ENCODE measurements at regions not wholly inside any gene's neighbourhood (a gene's known extent, or its start where the extent isn't known, plus 50 kb on each side); places are given as distances from the start of the nearest gene placed in this dataset.

DNA sequence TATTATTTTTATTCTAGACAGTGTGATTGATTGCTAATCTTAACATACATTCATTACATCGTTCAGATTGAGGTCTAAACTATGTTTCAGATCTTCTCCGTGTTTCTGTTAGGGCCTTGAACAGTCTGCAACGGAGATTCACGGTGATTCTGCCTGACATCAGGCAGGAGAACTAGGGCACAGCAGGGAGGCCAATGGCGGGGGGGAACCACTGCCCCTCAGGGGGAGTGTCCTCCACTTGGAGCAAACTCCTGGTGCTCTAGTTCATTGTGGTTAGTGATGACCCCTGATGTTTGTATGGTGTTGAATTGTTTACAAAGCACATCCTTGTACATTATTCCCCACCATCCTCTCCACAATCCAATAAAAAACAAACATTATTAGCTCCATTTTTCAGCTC lies 173.5 kb downstream of the ZNF608 start:
- Mint-ChIP-seq H3K27me3 (peaks cover 2% of the 10 kb centered on the region), H3K4me1 (no peaks in the 10 kb centered on the region), H3K36me3 (ENCODE audit: low read depth) (no peaks in the 10 kb centered on the region), H3K27ac (no peak overlapping the region), H3K4me3 (no peak overlapping the region), H3K9me3 (ENCODE audit: low read depth) (no peaks in the 10 kb centered on the region)
- ATAC-seq (no peak), DNase-seq (no peak)
- POLR2A ChIA-PET: no interaction called here
- CTCF ChIA-PET: interaction anchor here (0.7 kb wide), 1 partner anchor 1657 kb away, joined by 3 read pairs; no protein-coding TSS in a partner anchor
- intact Hi-C loops (cut with DNase I, micrococcal nuclease): no loop called here

DNA sequence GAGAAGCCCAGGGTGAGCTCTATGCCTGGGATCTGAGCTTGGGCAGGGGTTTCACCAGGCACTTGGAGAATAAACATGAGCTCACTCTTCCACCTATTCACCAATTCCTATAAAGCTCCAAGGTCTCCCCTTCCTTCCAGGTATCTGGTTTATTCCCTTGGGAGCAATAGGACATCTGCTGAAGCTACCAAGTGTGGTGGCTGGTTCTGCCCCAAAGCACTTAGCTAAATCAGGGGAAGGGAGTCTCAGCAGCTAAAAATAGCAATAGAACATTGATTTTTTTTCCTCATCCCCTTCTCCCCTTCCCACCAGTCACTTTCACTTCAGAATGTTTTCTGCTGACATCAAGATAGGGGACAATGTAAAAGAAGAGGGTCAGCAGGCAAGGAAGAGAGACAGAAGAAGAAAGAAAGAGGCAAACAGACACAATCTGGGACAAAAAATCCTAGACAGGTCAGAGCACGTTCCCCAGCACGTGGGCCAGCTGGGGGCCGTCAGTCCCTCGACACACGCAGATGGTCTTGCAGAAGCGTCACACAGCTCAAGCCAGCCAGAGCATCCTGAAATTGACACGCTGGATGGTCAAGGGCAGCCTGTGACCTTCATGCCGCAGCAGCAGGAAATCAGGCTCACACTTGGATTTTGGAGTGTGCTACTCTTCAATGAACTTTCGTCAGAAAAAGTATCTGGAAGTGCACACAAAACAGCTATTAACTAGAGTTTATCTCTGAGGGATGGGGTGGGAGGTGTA lies 176.0 kb downstream of the ZNF608 start:
- ChIA-PET POLR2A (no interaction called here), CTCF (no interaction called here)
- DNase-seq (no peak), ATAC-seq (no peak)
- Mint-ChIP-seq H3K4me1 (no peaks in the 10 kb centered on the region), H3K9me3 (ENCODE audit: low read depth) (no peaks in the 10 kb centered on the region), H3K27me3 (peaks cover 4% of the 10 kb centered on the region), H3K27ac (no peak overlapping the region), H3K4me3 (no peak overlapping the region), H3K36me3 (ENCODE audit: low read depth) (no peaks in the 10 kb centered on the region)
- intact Hi-C loops (cut with DNase I, micrococcal nuclease): no loop called here

DNA sequence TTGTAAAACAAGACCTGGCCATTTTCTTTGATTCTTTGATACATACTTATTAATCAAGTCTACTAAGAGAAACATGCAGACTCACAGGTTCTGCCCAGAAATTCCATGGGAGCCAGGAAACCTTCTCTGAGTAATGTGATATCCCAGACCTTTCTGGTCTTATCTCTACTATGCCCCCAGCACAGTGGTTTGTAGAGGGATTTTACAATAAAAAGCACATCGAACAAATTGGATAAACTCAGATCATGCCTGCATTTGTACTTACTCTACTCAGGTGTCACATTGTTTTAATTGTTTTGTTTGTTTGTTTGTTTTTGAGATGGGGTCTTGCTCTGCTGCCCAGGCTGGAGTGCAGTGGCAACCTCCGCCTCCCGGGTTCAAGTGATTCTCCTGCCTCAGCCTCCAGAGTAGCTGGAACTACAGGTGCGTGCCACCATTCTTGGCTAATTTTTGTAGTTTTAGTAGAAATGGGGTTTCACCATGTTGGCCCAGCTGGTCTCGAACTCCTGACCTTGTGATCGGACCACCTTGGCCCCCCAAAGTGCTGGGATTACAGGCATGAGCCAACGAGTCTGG lies 179.5 kb downstream of the ZNF608 start:
- DNase-seq (no peak), ATAC-seq (no peak)
- H3K4me3 Mint-ChIP-seq: no peak overlapping the region
- peaks cover 2% of the 10 kb centered on the region for H3K27me3 Mint-ChIP-seq
- ChIA-PET CTCF (no interaction called here), POLR2A (no interaction called here)
- no peak overlapping the region for H3K27ac Mint-ChIP-seq
- H3K4me1 Mint-ChIP-seq: no peaks in the 10 kb centered on the region
- intact Hi-C loops (cut with DNase I, micrococcal nuclease): no loop called here
- H3K36me3 Mint-ChIP-seq (ENCODE audit: low read depth): no peaks in the 10 kb centered on the region
- H3K9me3 Mint-ChIP-seq (ENCODE audit: low read depth): no peaks in the 10 kb centered on the region

DNA sequence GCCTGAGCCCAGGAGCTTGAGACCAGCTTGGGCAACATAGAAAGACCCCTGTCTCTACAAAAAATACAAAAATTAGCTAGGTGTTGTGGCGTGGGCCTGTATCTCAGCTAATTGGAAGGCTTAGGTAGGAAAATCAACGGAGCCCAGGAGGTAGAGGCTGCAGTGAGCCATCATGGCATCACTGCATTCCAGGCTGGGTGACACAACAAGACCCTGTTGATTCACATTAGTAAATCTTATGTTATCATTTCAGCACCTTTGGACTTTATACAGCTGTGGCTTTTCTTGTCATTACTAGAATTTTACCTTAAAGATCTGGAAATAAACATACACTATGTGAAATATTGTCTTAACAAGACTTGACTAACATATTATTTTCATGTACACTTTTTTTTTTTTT lies 185.0 kb downstream of the ZNF608 start:
- H3K4me3 Mint-ChIP-seq: no peak overlapping the region
- no peaks in the 10 kb centered on the region for H3K4me1 Mint-ChIP-seq
- H3K27me3 Mint-ChIP-seq: peaks cover 2% of the 10 kb centered on the region
- ChIA-PET POLR2A (no interaction called here), CTCF (no interaction called here)
- ATAC-seq: no peak
- no peak for DNase-seq
- H3K27ac Mint-ChIP-seq: no peak overlapping the region
- no peaks in the 10 kb centered on the region for H3K36me3 Mint-ChIP-seq (ENCODE audit: low read depth)
- peaks cover 1% of the 10 kb centered on the region for H3K9me3 Mint-ChIP-seq (ENCODE audit: low read depth)
- intact Hi-C loops (cut with DNase I, micrococcal nuclease): no loop called here

DNA sequence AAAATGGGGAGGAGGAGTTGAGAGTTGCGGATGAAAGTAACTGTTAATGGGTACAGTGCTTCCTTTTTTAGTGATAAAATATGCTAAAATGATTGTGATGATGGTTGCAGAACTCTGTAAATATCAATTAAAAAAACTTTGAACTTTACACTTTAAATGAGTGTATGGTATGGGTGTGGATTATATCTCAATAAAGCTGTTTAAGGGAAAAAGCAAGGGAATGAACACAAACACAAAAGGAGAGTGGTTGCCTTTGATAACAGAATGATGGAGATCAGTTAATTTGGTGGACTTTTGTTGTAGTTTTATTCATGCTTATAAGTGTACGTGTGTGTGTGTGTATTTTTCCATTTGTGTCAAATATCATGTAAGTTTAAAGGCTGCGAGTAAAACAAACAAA lies 186.1 kb downstream of the ZNF608 start:
- H3K27me3 Mint-ChIP-seq: no peaks in the 10 kb centered on the region
- no peaks in the 10 kb centered on the region for H3K36me3 Mint-ChIP-seq (ENCODE audit: low read depth)
- peaks cover 1% of the 10 kb centered on the region for H3K9me3 Mint-ChIP-seq (ENCODE audit: low read depth)
- ChIA-PET CTCF (no interaction called here), POLR2A (no interaction called here)
- H3K27ac Mint-ChIP-seq: no peak overlapping the region
- intact Hi-C loops (cut with DNase I, micrococcal nuclease): no loop called here
- H3K4me3 Mint-ChIP-seq: no peak overlapping the region
- no peak for ATAC-seq
- H3K4me1 Mint-ChIP-seq: no peaks in the 10 kb centered on the region
- DNase-seq: no peak

DNA sequence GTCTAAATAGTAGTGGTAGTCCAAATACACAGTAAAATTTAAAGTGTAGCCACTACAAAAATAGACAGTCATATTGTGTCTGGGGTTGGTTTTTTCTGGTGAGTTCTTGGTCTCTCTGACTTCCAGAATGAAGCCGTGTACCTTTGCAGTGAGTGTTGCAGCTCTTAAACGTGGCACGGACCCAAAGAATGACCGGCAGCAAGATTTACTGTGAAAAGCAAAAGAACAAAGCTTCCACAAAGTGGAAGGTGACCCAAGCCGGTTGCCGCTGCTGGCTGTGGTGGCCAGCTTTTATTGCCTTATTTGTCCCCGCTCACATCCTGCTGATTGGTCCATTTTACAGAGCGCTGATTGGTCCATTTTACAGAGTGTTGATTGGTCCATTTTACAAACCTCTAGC lies 188.7 kb downstream of the ZNF608 start:
- no peak for DNase-seq
- peaks cover 1% of the 10 kb centered on the region for H3K9me3 Mint-ChIP-seq (ENCODE audit: low read depth)
- POLR2A ChIA-PET: no interaction called here
- no peak for ATAC-seq
- H3K4me3 Mint-ChIP-seq: no peak overlapping the region
- H3K27me3 Mint-ChIP-seq: peaks cover under 1% of the 10 kb centered on the region
- CTCF ChIA-PET: no interaction called here
- H3K4me1 Mint-ChIP-seq: no peaks in the 10 kb centered on the region
- no peak overlapping the region for H3K27ac Mint-ChIP-seq
- H3K36me3 Mint-ChIP-seq (ENCODE audit: low read depth): no peaks in the 10 kb centered on the region
- intact Hi-C loops (cut with DNase I, micrococcal nuclease): no loop called here

DNA sequence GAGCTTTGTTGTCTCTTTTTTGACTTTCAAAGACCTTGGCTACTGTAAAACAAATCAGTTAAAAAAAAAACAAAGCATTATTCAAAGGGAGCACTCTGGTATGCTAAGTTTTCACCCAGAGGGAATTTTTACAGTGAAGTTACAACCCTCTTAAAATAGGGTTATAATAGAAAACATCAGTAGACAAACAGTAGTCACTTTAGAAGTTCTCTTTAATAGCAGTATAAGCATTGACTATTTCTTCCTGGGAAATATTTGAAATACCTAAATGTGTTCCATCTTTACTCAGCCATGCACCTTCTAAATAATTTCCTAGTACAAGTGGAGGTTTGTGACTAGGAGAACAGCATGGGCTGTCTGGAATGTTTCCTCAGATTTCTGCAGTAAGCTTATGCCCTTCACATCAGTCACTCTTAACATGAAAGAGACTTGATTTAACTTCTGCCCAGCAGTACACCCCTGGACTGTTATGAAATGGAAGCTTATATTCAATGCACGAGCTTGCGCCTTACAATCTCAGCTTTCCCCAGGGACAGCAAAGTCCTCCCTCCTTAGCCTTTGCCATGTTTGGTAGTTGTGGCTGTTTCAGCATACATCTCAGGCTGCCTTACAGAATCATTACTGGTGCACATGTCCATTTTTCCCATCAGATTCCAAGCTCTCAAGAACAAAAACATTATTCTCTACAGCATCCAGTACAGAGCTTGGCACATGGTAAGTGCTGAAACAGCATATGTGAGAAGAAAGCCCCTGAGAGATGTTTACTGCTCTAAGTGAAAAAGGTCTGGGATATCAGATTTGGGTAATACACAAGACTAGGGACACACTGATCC lies 191.5 kb downstream of the ZNF608 start:
- CTCF ChIA-PET: no interaction called here
- no peak for DNase-seq
- Mint-ChIP-seq H3K36me3 (ENCODE audit: low read depth) (no peaks in the 10 kb centered on the region), H3K27ac (no peak overlapping the region), H3K9me3 (ENCODE audit: low read depth) (peaks cover 1% of the 10 kb centered on the region), H3K27me3 (peaks cover 4% of the 10 kb centered on the region), H3K4me1 (no peaks in the 10 kb centered on the region), H3K4me3 (no peak overlapping the region)
- ATAC-seq: no peak
- intact Hi-C loops (cut with DNase I, micrococcal nuclease): no loop called here
- POLR2A ChIA-PET: no interaction called here

DNA sequence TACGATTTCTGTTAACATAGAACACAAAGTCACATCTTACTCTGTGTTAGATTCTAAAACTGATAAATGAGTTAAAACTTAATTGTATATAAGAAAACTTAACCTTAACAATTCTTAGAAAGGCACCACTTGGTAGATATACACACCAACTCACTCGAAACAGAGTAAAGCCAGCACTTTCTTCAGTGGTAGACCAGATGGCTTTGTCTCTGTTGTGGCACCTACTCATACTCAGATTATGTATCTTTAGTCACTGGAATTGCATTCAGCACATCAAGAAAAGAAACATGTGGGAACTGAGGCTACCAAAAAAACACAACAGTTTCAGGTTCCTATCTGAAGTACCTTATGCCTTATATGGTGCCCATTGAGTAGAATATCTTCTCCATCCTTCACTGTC lies 192.5 kb downstream of the ZNF608 start:
- Mint-ChIP-seq H3K9me3 (ENCODE audit: low read depth) (peaks cover 1% of the 10 kb centered on the region), H3K36me3 (ENCODE audit: low read depth) (no peaks in the 10 kb centered on the region), H3K4me1 (no peaks in the 10 kb centered on the region), H3K4me3 (no peak overlapping the region), H3K27ac (no peak overlapping the region), H3K27me3 (peaks cover 4% of the 10 kb centered on the region)
- ChIA-PET CTCF (no interaction called here), POLR2A (no interaction called here)
- intact Hi-C loops (cut with DNase I, micrococcal nuclease): no loop called here
- DNase-seq (no peak), ATAC-seq (no peak)

DNA sequence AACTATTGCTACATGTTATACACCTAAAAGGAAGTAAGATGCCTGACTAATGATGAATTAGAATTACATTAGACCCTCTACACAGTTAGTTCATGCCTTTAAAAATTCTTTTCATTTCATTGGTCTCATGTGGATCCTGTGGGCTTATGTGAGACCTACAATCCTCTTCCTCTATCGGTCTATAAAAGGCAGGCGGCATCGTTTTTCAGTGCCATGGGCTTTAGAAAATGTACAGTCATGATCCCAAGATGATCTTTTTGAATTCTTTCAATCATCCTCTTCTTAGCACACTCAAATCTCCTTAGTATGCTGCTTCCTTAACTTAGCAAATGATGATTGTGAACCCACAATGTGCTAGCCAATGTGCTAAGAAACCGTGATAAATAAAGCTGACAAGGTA lies 193.9 kb downstream of the ZNF608 start:
- Mint-ChIP-seq H3K36me3 (ENCODE audit: low read depth) (no peaks in the 10 kb centered on the region), H3K4me3 (no peak overlapping the region), H3K27me3 (peaks cover 4% of the 10 kb centered on the region), H3K9me3 (ENCODE audit: low read depth) (peaks cover 1% of the 10 kb centered on the region), H3K4me1 (no peaks in the 10 kb centered on the region), H3K27ac (no peak overlapping the region)
- intact Hi-C loops (cut with DNase I, micrococcal nuclease): no loop called here
- ATAC-seq (no peak), DNase-seq (no peak)
- ChIA-PET CTCF (no interaction called here), POLR2A (no interaction called here)

DNA sequence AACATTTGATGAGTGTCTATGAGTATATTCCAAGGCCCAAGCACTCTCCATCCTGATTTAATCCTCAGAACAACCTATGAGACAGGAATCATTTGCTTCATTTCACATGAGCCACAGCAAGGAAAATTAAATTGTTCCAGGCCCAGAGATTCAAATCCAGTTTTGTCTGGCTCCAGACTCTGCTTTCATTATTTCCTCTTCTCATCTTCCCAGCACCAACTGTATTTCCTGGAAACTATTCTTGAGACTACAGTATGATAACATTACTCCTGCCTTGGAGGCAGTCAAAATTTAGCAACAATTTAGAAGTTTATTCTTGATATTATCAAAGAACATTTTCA lies 194.5 kb downstream of the ZNF608 start:
- Mint-ChIP-seq H3K27me3 (peaks cover 4% of the 10 kb centered on the region), H3K4me1 (no peaks in the 10 kb centered on the region), H3K27ac (no peak overlapping the region), H3K9me3 (ENCODE audit: low read depth) (no peaks in the 10 kb centered on the region), H3K36me3 (ENCODE audit: low read depth) (no peaks in the 10 kb centered on the region), H3K4me3 (no peak overlapping the region)
- DNase-seq (no peak), ATAC-seq (no peak)
- POLR2A ChIA-PET: no interaction called here
- CTCF ChIA-PET: no interaction called here
- intact Hi-C loops (cut with DNase I, micrococcal nuclease): no loop called here

DNA sequence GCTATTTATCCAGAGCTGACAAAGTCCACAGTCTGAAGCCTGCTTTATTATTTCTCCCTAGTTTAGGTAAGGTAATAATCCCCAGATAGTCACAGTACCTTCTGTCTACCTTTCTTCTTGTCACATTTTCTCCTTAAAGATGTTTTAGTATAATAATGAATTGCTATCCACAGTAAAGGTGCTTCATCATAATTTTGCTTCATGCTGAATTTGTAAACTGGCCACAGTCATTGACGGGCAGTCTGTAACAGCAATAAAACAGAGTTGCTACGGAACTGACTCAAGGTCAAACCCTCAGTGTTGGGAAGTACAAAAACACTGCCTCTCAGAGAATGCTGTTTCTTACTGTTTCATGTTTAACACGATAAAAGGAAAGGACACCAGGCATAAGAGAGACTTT lies 195.7 kb downstream of the ZNF608 start:
- ChIA-PET POLR2A (no interaction called here), CTCF (interaction anchor here (1.0 kb wide), 1 partner anchor 92 kb away, joined by 3 read pairs; no protein-coding TSS in a partner anchor)
- peaks cover 4% of the 10 kb centered on the region for H3K27me3 Mint-ChIP-seq
- intact Hi-C loops (cut with DNase I, micrococcal nuclease): no loop called here
- H3K4me1 Mint-ChIP-seq: no peaks in the 10 kb centered on the region
- no peaks in the 10 kb centered on the region for H3K9me3 Mint-ChIP-seq (ENCODE audit: low read depth)
- H3K36me3 Mint-ChIP-seq (ENCODE audit: low read depth): no peaks in the 10 kb centered on the region
- ATAC-seq (no peak), DNase-seq (no peak)
- no peak overlapping the region for H3K4me3 Mint-ChIP-seq
- no peak overlapping the region for H3K27ac Mint-ChIP-seq

DNA sequence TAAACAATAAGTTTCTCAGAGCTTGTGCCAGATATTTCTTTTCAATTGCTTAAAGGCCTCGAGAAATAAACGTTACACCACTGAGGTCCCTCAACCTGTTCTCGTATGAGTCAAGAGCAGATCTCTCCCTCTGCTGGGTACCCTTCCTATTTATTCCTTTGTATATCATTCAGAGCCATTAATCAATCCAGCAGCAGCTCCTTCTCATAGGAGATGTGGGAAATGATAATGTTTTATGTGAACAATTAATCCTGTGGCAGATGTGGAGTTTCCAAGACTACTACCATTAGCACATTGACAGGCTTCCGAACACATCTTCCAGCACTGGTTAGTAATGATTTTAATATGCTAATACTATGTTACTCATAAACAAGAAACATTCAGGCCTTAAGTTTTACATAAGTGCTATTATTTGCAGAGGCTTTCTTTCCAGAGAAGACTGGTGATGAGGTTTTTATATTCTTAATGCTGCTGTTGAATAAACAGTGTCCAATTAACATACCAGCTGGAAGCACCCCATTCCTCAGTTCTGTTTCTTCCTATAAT lies 196.5 kb downstream of the ZNF608 start:
- ATAC-seq (no peak), DNase-seq (no peak)
- Mint-ChIP-seq H3K27ac (no peak overlapping the region), H3K27me3 (peaks cover 4% of the 10 kb centered on the region), H3K4me3 (no peak overlapping the region), H3K4me1 (no peaks in the 10 kb centered on the region), H3K36me3 (ENCODE audit: low read depth) (no peaks in the 10 kb centered on the region), H3K9me3 (ENCODE audit: low read depth) (no peaks in the 10 kb centered on the region)
- CTCF ChIA-PET: interaction anchor here (1.0 kb wide), 1 partner anchor 91 kb away, joined by 3 read pairs; no protein-coding TSS in a partner anchor
- intact Hi-C loops (cut with DNase I, micrococcal nuclease): no loop called here
- POLR2A ChIA-PET: no interaction called here

Measured in activated CD4-positive, alpha-beta T cell treated with anti-CD3 and anti-CD28 coated beads for 36 hours (primary cell).